NT2/D1 (cell line): ENCODE measurements at regions not wholly inside any gene's neighbourhood (a gene's known extent, or its start where the extent isn't known, plus 50 kb on each side); places are given as distances from the start of the nearest gene placed in this dataset.

Source experiments
- SUZ12 ChIP-seq: IDR thresholded peaks from 2 replicates; pipeline ENCODE4 v1.6.1; 2011; ENCODE audit not compliant: insufficient read length, insufficient read depth; ENCODE audit errors: extremely low read depth
- YY1 ChIP-seq: IDR thresholded peaks from 2 replicates; pipeline ENCODE4 v1.6.1; 2011; ENCODE audit not compliant: insufficient read length, insufficient read depth
- ZNF274 ChIP-seq: IDR thresholded peaks from 2 replicates; pipeline ENCODE4 v1.6.1; 2011; ENCODE audit warnings: mild to moderate bottlenecking, low read depth, low read length

GRCh38 chr2:34789169-34789568 lies 1190.1 kb upstream of the FAM98A start:
- TF ChIP-seq SUZ12: no peak
- TF ChIP-seq ZNF274: no peak
- no peak for TF ChIP-seq YY1
